Ishikawa (cell line): ENCODE measurements at regions not wholly inside any gene's neighbourhood (a gene's known extent, or its start where the extent isn't known, plus 50 kb on each side); places are given as distances from the start of the nearest gene placed in this dataset.

Source experiments
- CEBPB ChIP-seq: IDR thresholded peaks from 2 replicates; pipeline ENCODE4 v1.6.1; 2012
- CREB1 ChIP-seq: IDR thresholded peaks from 2 replicates; pipeline ENCODE4 v1.6.1; 2012; ENCODE audit warnings: low read depth
- EGR1 ChIP-seq: IDR thresholded peaks from 2 replicates; pipeline ENCODE4 v1.6.1; 2012
- EP300 ChIP-seq: IDR thresholded peaks from 2 replicates; pipeline ENCODE4 v1.6.1; 2012; ENCODE audit warnings: borderline replicate concordance
- FOXM1 ChIP-seq: IDR thresholded peaks from 2 replicates; pipeline ENCODE4 v1.6.1; 2012; ENCODE audit warnings: low read depth, borderline replicate concordance
- MAX ChIP-seq: IDR thresholded peaks from 2 replicates; pipeline ENCODE4 v1.6.1; 2012
- NFIC ChIP-seq: IDR thresholded peaks from 2 replicates; pipeline ENCODE4 v1.6.1; 2012
- RAD21 ChIP-seq: IDR thresholded peaks from 2 replicates; pipeline ENCODE4 v1.6.1; 2012; ENCODE audit warnings: low read depth
- REST ChIP-seq: IDR thresholded peaks from 2 replicates; pipeline ENCODE4 v1.6.1; 2012; ENCODE audit warnings: low read depth, mild to moderate bottlenecking
- TAF1 ChIP-seq: IDR thresholded peaks from 2 replicates; pipeline ENCODE4 v1.6.1; 2012; ENCODE audit warnings: low read depth, mild to moderate bottlenecking
- TCF12 ChIP-seq: IDR thresholded peaks from 2 replicates; pipeline ENCODE4 v1.6.1; 2012; ENCODE audit warnings: low read depth
- TEAD4 ChIP-seq: IDR thresholded peaks from 2 replicates; pipeline ENCODE4 v1.6.1; 2012
- USF1 ChIP-seq: IDR thresholded peaks from 2 replicates; pipeline ENCODE4 v1.6.1; 2012
- YY1 ChIP-seq: IDR thresholded peaks from 2 replicates; pipeline ENCODE4 v1.6.1; 2012; ENCODE audit warnings: low read depth
- ZBTB7A ChIP-seq: IDR thresholded peaks from 2 replicates; pipeline ENCODE4 v1.6.1; 2012; ENCODE audit warnings: low read depth

GRCh38 chr1:24984300-24984699 is 54.2 kb upstream of the RUNX3 start:
- TF ChIP-seq ZBTB7A (no peak), CEBPB (no peak), REST (no peak), EP300 (no peak), RAD21 (no peak), EGR1 (no peak), YY1 (no peak), TCF12 (no peak), TAF1 (no peak)

DNA sequence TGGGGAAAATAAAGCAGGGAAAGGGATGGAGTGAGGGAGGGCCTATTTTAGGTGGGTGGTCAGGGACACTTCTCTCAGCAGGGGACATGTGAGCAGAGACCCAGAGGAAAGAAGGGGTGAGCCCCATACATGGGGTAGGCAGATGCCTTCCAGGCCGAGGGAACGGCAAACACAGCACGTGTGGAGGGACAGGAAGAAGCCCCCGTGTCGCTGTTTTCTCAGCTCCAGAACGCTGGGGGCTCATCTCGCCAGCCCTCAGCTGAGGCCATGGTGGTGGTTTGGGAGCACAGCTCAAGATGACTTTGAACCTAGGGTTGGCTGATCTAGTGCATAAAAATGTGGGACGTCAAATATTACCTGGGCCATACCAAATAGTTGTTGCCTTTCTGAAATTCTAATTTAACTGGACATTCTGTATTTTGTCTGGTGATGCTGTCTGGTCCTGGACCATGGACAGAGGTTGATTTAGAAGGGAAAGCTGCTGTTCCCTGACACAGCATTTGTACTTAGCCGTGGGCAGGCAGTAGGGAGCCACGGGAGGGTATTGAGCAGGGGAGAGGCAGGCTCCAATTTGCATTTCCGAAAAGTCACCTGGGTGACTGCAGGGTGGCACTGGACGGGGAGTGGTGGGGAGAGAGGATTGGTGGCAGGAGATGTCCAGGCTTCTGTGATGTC is 53.1 kb upstream of the RUNX3 start:
- TF ChIP-seq REST: peak; percentile 46; the same call in 1 of the 2 replicates
- no peak for TF ChIP-seq MAX

- no peak for TF ChIP-seq TAF1
- TF ChIP-seq REST: no peak
- no peak for TF ChIP-seq TEAD4
- TF ChIP-seq RAD21: no peak
- no peak for TF ChIP-seq FOXM1
- no peak for TF ChIP-seq ZBTB7A
- no peak for TF ChIP-seq YY1
- no peak for TF ChIP-seq USF1
- TF ChIP-seq NFIC: no peak
- TF ChIP-seq EP300: no peak
- no peak for TF ChIP-seq TCF12
- TF ChIP-seq MAX: no peak
- no peak for TF ChIP-seq CEBPB
- TF ChIP-seq EGR1: no peak
- no peak for TF ChIP-seq CREB1
These were observed 51.5 kb upstream of the RUNX3 start for GRCh38 chr1:24981631-24982005.

- no peak for TF ChIP-seq MAX
- TF ChIP-seq TEAD4: no peak
- 0 out of 2 replicates have a peak, but pooled peaks have one; percentile 12 for TF ChIP-seq USF1
- no peak for TF ChIP-seq FOXM1
- TF ChIP-seq TAF1: no peak
- TF ChIP-seq YY1: no peak
These were observed 51.0 kb upstream of the RUNX3 start for GRCh38 chr1:24980836-24981630.
